NB4 (cell line): ENCODE measurements at regions not wholly inside any gene's neighbourhood (a gene's known extent, or its start where the extent isn't known, plus 50 kb on each side); places are given as distances from the start of the nearest gene placed in this dataset.

Experiments
- POLR2A ChIP-seq: IDR thresholded peaks from 2 replicates; pipeline ENCODE4 v1.6.1; 2011; ENCODE audit warnings: mild to moderate bottlenecking; ENCODE audit not compliant: insufficient read length; ENCODE audit errors: extremely low read depth
- TF ChIP-seq, protein P1 (sequence below): IDR thresholded peaks from one replicate; pipeline ENCODE4 v1.5.1; 2012; ENCODE audit warnings: low read depth, low read length

DNA sequence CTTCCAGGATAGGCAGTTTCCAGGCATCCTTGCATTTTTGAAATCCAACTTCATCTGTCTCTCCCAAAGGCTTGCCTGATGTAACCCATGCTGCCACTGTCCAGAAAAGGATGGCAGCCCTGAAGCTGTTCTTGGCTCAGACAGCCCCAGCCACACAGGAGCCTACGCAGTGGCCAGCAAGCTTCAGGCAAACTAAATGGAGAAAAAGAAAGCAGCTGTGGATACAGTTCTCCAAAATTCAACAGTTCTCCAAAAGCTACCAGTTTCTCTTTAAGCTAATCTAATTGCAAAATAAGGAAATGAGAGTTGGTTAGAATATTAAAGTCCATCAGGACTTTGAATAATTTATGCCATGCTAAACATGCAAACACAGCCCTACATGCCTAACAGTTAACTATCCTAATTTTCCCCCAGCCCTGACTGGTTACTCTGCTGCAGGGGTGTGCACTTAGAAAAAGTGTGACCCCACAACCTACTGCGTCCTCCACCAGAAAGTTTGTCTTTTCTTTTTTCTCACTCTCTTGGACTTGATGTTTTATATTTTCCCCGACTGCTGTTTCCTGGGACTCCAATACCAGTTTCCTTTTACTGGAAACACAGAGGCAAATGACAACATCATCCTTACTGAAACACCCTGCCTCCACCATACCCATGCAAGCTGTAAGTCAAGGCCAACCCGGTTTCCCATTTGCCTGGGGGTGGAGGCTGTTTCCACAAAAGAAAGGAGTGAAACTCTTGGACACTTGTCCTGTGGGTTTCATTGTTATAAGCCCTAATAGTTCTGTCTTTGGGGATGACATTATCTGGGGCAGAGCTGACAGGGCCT, 69.1 kb upstream of the OR5AN1 start:
- no peak for TF ChIP-seq POLR2A
- TF ChIP-seq, protein P1, sequence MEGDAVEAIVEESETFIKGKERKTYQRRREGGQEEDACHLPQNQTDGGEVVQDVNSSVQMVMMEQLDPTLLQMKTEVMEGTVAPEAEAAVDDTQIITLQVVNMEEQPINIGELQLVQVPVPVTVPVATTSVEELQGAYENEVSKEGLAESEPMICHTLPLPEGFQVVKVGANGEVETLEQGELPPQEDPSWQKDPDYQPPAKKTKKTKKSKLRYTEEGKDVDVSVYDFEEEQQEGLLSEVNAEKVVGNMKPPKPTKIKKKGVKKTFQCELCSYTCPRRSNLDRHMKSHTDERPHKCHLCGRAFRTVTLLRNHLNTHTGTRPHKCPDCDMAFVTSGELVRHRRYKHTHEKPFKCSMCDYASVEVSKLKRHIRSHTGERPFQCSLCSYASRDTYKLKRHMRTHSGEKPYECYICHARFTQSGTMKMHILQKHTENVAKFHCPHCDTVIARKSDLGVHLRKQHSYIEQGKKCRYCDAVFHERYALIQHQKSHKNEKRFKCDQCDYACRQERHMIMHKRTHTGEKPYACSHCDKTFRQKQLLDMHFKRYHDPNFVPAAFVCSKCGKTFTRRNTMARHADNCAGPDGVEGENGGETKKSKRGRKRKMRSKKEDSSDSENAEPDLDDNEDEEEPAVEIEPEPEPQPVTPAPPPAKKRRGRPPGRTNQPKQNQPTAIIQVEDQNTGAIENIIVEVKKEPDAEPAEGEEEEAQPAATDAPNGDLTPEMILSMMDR: no peak
